ENCODE measurements at regions not wholly inside any gene's neighbourhood (a gene's known extent, or its start where the extent isn't known, plus 50 kb on each side); places are given as distances from the start of the nearest gene placed in this dataset.

- peaks cover 27% of the 10 kb centered on the region for H3K4me1 Mint-ChIP-seq
- peak overlapping the region; percentile 0 for H3K27ac Mint-ChIP-seq
- ATAC-seq: no peak
Observed at GRCh38 chr5:56358703-56359681, 125.9 kb upstream of the ANKRD55 start.

DNA sequence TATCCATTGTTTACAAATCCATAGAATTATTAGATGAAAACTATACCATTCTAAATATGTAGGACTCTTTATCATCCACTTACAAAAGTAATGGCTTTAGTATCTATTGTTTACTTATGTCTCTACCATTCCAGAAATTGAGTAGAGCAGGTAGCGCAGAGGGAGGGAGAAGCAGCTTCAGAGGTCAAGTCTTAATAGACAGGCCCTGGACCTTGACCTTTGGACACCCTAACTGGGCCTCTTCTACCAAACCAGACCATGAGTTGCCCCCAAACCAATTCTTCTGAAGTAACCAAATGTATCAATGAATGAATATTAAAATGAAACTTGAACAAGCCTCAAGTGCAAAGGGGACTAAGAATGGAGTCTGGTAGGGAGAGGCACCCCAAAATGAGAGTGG lies 124.9 kb upstream of the ANKRD55 start:
- H3K4me3 Mint-ChIP-seq: no peak overlapping the region
- ATAC-seq: no peak
- no peaks in the 10 kb centered on the region for H3K36me3 Mint-ChIP-seq

More at GRCh38 chr5:56358703-56359681, 125.9 kb upstream of the ANKRD55 start:
- peaks cover 6% of the 10 kb centered on the region for H3K9me3 Mint-ChIP-seq
- H3K36me3 Mint-ChIP-seq: no peaks in the 10 kb centered on the region
- H3K27me3 Mint-ChIP-seq: no peaks in the 10 kb centered on the region
- H3K4me3 Mint-ChIP-seq: no peak overlapping the region

GRCh38 chr5:56357426-56357825 lies 124.3 kb upstream of the ANKRD55 start:
- Mint-ChIP-seq H3K27ac (no peak overlapping the region), H3K4me1 (peaks cover 37% of the 10 kb centered on the region), H3K4me3 (no peak overlapping the region), H3K27me3 (no peaks in the 10 kb centered on the region), H3K36me3 (no peaks in the 10 kb centered on the region), H3K9me3 (peaks cover 4% of the 10 kb centered on the region)
- no peak for ATAC-seq

More for the DNA sequence above, 124.9 kb upstream of the ANKRD55 start:
- Mint-ChIP-seq H3K4me1 (peaks cover 31% of the 10 kb centered on the region), H3K27me3 (no peaks in the 10 kb centered on the region), H3K9me3 (peaks cover 4% of the 10 kb centered on the region), H3K27ac (no peak overlapping the region)

- H3K36me3 Mint-ChIP-seq: no peaks in the 10 kb centered on the region
- ATAC-seq: no peak
- H3K9me3 Mint-ChIP-seq: peaks cover 4% of the 10 kb centered on the region
- no peak overlapping the region for H3K27ac Mint-ChIP-seq
- H3K27me3 Mint-ChIP-seq: no peaks in the 10 kb centered on the region
- no peak overlapping the region for H3K4me3 Mint-ChIP-seq
- H3K4me1 Mint-ChIP-seq: peaks cover 40% of the 10 kb centered on the region
Observed at GRCh38 chr5:56356836-56357160, 123.7 kb upstream of the ANKRD55 start.

GRCh38 chr5:56356121-56356835 lies 123.1 kb upstream of the ANKRD55 start:
- no peak for ATAC-seq
- Mint-ChIP-seq H3K4me1 (peaks cover 40% of the 10 kb centered on the region), H3K9me3 (peaks cover 4% of the 10 kb centered on the region), H3K4me3 (no peak overlapping the region), H3K27ac (no peak overlapping the region), H3K36me3 (no peaks in the 10 kb centered on the region), H3K27me3 (no peaks in the 10 kb centered on the region)

- Mint-ChIP-seq H3K27me3 (no peaks in the 10 kb centered on the region), H3K4me1 (peaks cover 39% of the 10 kb centered on the region), H3K9me3 (no peaks in the 10 kb centered on the region), H3K36me3 (no peaks in the 10 kb centered on the region), H3K27ac (no peak overlapping the region), H3K4me3 (no peak overlapping the region)
- ATAC-seq: no peak
Observed at GRCh38 chr5:56354836-56355235, 121.7 kb upstream of the ANKRD55 start.

DNA sequence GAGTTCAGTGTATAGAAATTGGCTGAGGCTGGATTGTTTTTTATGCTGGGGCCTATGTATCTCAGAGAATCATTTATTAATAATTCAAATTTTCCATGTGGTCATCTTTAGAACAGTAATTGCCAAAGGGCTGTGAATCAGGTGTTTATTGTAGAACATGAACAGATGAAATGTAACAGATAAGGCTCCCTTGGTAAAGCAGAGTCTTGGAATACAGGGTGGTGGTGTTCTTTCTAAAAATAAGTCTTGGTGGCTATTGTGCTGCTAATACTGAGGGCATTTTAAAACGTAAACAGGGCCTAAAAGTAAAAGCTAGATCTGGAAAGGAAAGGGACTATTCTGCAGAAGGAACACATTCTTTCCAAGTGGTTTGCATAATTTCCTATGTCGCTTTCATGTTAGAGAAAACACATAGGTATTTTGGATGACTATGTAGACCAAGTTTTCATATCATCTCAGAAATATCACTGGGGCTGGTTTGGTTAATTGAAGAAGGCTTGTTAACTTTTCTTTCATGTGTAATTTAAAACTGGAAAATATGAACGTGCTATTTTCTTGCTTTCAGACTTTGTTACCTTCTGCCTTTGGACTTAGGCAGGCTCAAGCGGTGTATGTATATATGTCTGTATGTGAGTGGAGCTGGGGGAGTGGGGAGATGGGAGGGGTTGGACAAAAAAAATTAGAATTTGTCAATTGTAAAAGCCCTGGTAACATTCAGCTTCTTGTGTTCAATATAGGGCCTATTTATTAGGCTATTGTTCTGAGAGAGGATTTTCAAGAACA lies 119.9 kb upstream of the ANKRD55 start:
- no peak for ATAC-seq
- Mint-ChIP-seq H3K4me3 (no peak overlapping the region), H3K27ac (peak overlapping the region; percentile 62), H3K9me3 (no peaks in the 10 kb centered on the region), H3K4me1 (peaks cover 32% of the 10 kb centered on the region), H3K27me3 (no peaks in the 10 kb centered on the region), H3K36me3 (no peaks in the 10 kb centered on the region)

- H3K9me3 Mint-ChIP-seq: peaks cover 2% of the 10 kb centered on the region
- H3K27ac Mint-ChIP-seq: peak overlapping the region; percentile 22
- H3K4me1 Mint-ChIP-seq: peaks cover 27% of the 10 kb centered on the region
Observed at GRCh38 chr5:56350597-56351170, 117.6 kb upstream of the ANKRD55 start.

GRCh38 chr5:56350011-56350596 lies 117.0 kb upstream of the ANKRD55 start:
- Mint-ChIP-seq H3K36me3 (no peaks in the 10 kb centered on the region), H3K27me3 (no peaks in the 10 kb centered on the region), H3K27ac (peak overlapping the region; percentile 22), H3K4me3 (no peak overlapping the region), H3K9me3 (peaks cover 2% of the 10 kb centered on the region), H3K4me1 (peaks cover 31% of the 10 kb centered on the region)
- ATAC-seq: no peak

More at GRCh38 chr5:56350597-56351170, 117.6 kb upstream of the ANKRD55 start:
- Mint-ChIP-seq H3K4me3 (no peak overlapping the region), H3K36me3 (no peaks in the 10 kb centered on the region), H3K27me3 (no peaks in the 10 kb centered on the region)
- ATAC-seq: peak; percentile 47

DNA sequence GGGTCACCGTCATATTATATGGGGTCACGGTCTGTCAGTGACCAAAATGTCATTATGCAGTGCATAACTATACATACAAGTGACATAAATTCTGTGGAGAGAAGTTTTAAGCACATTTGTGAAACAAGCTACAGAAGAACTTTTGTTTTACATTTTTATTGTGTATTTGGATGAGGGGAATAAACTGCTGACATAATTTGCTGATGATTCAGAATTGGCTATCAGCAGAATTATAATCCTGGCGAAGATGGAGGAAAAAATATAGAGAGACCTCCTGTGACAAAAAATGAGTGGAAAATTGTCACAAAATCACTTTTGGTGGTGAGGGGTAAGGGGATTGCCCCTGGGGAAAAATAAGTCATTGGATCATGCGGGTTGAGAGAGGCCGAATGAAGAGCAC lies 116.3 kb upstream of the ANKRD55 start:
- no peaks in the 10 kb centered on the region for H3K27me3 Mint-ChIP-seq
- peaks cover 2% of the 10 kb centered on the region for H3K9me3 Mint-ChIP-seq
- H3K27ac Mint-ChIP-seq: peak overlapping the region; percentile 22
- peaks cover 37% of the 10 kb centered on the region for H3K4me1 Mint-ChIP-seq
- no peaks in the 10 kb centered on the region for H3K36me3 Mint-ChIP-seq
- ATAC-seq: no peak
- no peak overlapping the region for H3K4me3 Mint-ChIP-seq

DNA sequence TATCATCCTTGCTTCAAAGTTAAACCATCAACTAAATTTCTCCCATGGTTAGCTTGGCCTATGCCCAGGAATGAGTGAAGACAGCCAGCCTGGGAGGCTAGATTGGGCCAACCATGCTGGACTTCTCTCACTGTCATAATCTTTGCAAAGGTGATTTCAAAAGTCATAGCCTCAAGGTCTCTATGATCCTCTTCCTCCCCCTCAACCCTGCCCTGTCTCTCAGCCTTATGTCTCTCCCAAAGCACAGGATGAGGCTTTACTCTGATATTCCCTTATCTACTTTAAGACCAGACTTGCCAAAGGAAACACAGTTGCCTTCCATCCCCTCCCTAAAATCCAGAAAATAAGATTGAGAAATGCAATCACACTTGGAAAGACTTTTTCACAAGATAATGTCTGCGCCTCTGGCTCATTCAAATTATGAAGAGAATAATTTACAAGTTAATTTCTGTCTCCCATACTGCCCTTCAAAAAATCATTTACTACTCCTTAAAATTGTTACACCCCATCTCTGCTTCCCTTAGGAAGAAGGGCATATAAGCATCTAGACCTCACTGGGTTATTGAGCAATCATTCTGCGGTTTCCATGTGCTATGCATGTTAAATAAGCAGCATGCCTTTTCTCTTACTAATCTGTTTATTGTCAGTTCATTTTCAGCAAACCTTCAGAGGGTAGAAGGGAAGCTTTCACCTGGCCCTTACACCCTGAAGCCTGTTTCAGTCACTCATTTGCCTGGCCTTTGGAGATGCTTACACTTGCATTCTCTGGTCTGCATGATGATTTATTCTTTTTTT lies 113.8 kb upstream of the ANKRD55 start:
- Mint-ChIP-seq H3K4me3 (no peak overlapping the region), H3K4me1 (peaks cover 46% of the 10 kb centered on the region), H3K27me3 (no peaks in the 10 kb centered on the region), H3K9me3 (peaks cover 2% of the 10 kb centered on the region), H3K36me3 (no peaks in the 10 kb centered on the region), H3K27ac (no peak overlapping the region)
- ATAC-seq: no peak

DNA sequence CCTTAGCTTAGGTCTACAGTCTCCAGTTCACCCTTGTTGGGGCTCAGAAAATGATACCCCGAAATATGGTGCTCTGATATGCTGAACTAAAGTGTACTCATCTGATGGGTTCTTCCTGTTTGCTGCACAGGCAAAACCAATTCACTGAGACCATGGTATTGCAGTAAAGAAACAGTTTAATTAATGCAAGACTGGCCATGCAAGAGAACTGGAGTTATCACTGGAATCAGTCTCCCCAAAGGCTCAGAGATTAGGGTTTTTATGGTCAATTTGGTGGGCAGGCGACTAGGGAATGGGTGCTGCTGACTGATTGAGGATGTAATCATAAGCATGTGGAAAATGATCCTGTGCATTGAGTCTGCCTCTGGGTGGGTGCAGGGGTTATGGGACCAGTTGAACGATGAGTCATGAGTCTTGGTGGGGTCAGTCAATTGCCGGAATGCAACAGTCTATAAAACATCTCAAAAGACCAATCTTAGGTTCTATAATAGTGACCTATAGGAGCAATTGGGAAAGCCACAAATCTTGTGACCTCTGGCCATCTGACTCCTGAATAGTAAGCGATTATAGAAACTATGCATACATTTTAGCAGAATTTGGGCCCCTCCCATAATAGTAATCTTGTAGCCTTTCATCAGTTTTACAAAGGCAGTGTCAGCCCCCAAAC lies 113.0 kb upstream of the ANKRD55 start:
- Mint-ChIP-seq H3K36me3 (no peaks in the 10 kb centered on the region), H3K4me1 (peaks cover 50% of the 10 kb centered on the region), H3K9me3 (peaks cover 4% of the 10 kb centered on the region), H3K27ac (no peak overlapping the region), H3K4me3 (no peak overlapping the region), H3K27me3 (no peaks in the 10 kb centered on the region)
- ATAC-seq: no peak

- peaks cover 5% of the 10 kb centered on the region for H3K9me3 Mint-ChIP-seq
- ATAC-seq: no peak
- H3K4me1 Mint-ChIP-seq: peaks cover 45% of the 10 kb centered on the region
- no peak overlapping the region for H3K4me3 Mint-ChIP-seq
- H3K27me3 Mint-ChIP-seq: no peaks in the 10 kb centered on the region
- H3K27ac Mint-ChIP-seq: peak overlapping the region; percentile 2
- H3K36me3 Mint-ChIP-seq: no peaks in the 10 kb centered on the region
Observed at GRCh38 chr5:56345352-56345751, 112.2 kb upstream of the ANKRD55 start.

All from stimulated activated memory B cell treated with anti-CD40 and anti-IgM and Interleukin-4, amounts not matched to agents 10 μg/mL and 1 μg/mL and 100 μg/mL, for 72 hours (primary cell).